Epidermal melanocyte (primary cell): ENCODE measurements at regions not wholly inside any gene's neighbourhood (a gene's known extent, or its start where the extent isn't known, plus 50 kb on each side); places are given as distances from the start of the nearest gene placed in this dataset.

Experiments
- DNase-seq: peaks from one replicate; pipeline ENCODE4 v3.0.0; 2011; ENCODE audit warnings: low spot score; ENCODE audit not compliant: insufficient read length

- no peak for DNase-seq
These were observed 67.9 kb upstream of the TENT5A start for GRCh38 chr6:81820422-81820821.

GRCh38 chr6:81819767-81820166 is 67.3 kb upstream of the TENT5A start:
- no peak for DNase-seq

- DNase-seq, result peak; percentile 33
These were observed 66.5 kb upstream of the TENT5A start for GRCh38 chr6:81818901-81819361.

GRCh38 chr6:81816380-81816779 is 63.9 kb upstream of the TENT5A start:
- DNase-seq, result no peak

GRCh38 chr6:81814370-81815076 is 62.0 kb upstream of the TENT5A start:
- no peak for DNase-seq

GRCh38 chr6:81813305-81813704 is 60.8 kb upstream of the TENT5A start:
- no peak for DNase-seq

GRCh38 chr6:81812401-81812800 is 59.9 kb upstream of the TENT5A start:
- no peak for DNase-seq

- DNase-seq, result no peak
These were observed 56.5 kb upstream of the TENT5A start for GRCh38 chr6:81808851-81809570.

- DNase-seq, result no peak
These were observed 54.5 kb upstream of the TENT5A start for GRCh38 chr6:81806793-81807565.

- DNase-seq, result no peak
These were observed 49.9 kb upstream of the TENT5A start for GRCh38 chr6:81802356-81802755.
